Activated CD4-positive, CD25-positive, alpha-beta regulatory T cell treated with anti-CD3 and anti-CD28 coated beads, Interleukin-2, amount 50 U/mL, for 24 hours (primary cell): ENCODE measurements at regions not wholly inside any gene's neighbourhood (a gene's known extent, or its start where the extent isn't known, plus 50 kb on each side); places are given as distances from the start of the nearest gene placed in this dataset.

Experiments
- ATAC-seq, 2 donors: fragments of 150-1000 bp; cut with Tn5 transposase; one replicate each; pipeline ENCODE4 v1.10.0; 2021; ENCODE audit warnings: mild to moderate bottlenecking in 1 of 2, moderate library complexity in 1 of 2

- ATAC-seq: no peak
Measured at GRCh38 chr2:133774654-133775015, 206.4 kb upstream of the NCKAP5 start.

DNA sequence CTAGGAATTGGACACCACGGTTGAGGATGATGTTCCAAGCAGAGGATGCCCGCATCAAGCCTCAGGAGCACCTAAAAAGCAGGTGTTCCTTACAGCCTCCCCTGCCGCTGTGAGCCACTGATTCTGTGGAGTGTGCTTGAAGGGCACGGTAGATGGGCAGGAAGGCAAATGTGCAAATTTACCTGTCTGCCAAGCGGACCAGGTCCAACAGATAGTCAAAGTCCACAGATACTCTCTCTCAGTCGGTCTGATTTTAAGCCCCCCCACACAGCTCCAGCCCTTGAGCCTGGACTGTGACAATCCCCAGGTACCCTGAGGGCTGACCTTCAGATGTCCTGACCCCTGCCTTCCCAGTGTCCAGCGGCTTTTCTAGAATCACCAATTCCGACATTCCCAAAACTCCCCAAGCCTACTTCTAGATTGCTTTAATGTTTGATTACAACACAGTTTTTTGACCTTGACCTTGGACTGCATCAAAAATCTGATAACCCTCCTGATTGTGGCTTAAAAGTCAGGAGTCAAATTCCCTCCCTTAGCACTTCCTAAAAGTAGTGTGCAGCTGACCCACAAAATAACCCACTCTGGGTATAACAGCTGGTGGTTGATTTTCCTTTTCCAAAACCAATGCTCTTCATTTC is 208.8 kb upstream of the NCKAP5 start:
- ATAC-seq: no peak

DNA sequence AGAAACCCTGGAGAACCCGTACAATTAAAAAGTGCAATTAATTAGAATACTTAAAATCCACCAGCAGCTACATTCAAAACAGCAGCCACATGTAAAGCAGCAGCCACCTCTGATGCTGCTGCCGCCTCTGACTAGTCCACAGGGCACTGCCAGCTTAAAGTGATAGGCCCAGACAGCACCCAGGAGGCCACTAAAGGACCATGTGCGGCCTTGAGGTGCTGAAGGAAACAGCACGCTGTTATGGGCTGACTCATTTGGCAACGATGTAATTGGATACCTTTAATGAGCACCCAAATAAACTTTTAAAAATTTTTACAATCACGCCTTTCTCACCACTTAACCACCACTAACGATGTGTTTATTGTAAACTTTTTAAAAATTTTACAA is 209.3 kb upstream of the NCKAP5 start:
- ATAC-seq: no peak

DNA sequence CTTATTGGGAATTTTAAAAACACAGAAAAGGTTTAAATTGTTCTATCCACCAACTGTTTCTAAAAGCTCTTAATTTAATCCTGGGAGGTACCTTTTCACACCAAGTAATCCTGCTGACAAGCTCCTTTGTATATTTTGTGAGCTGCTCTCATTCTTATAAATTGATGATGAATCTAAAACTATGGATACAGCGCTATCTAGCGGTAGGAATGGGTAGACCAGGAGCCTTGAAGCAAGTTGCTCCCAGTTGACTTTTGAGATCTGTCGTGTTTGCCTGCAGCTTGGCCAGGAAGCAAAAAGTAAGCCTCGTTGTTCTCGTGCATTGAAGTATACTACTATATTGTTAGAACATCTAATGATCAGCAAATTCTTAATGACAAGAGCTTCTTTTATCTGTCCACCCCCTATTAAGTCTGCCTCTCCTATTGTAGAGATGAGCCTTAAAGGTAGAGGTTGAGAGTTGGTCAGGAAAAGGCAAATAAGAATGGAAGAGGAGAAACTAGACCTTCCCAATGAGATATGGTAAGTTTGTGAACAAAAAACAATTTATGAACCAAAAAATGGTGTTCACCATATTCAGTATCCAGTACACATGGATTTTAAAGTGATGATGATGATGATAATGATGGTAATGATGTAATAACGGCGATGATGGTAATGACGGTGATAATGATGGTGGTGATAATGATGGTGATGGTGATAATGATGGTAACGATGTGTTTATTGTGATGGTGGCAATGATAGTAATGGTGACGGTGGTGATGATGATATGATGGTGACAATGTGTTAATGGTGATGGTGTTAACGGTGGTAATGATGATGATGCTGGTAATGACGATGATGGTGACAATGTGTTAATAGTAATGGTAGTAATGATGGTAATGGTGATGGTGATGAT is 212.1 kb upstream of the NCKAP5 start:
- ATAC-seq: no peak

GRCh38 chr2:133780997-133781513 is 212.8 kb upstream of the NCKAP5 start:
- no peak for ATAC-seq

DNA sequence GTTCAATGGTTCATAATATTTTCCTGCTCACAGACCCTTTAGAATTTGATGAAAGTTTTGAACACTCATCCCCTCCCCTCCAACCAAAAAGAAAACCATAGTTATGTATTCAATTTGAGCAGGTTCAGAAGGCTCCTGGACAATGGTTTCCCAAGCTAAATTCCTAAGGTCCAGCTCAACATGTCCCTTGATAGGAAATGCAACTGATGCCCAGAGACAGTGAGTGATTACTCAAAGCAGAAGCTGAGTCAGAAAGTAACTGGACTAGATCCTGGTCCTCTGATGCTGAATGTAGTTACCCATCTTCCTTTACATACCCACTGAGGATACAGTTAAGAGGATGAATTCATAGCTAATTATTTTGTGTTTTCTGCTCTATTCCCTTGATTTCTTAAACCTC is 218.9 kb upstream of the NCKAP5 start:
- no peak for ATAC-seq

DNA sequence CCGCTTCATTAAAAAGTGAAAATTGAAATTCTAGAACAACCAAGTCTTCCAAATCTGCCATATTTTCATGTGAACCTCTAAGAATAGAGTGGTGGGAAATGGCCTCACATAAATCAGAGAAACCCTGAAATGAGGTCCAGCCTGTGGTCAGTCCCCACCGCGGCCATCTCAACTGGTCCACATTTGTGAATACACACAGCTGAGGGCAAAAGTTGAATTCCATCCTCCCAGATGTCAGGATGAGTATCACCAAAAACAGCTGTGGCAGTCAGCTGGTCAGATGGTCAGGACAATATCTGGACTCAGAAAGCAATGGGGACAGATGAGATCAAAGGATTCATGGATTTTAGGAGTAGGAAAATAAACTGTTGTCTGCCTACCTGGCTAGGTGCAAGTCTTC is 219.4 kb upstream of the NCKAP5 start:
- ATAC-seq: no peak

GRCh38 chr2:133788386-133788785 is 220.1 kb upstream of the NCKAP5 start:
- no peak for ATAC-seq

GRCh38 chr2:133789743-133790142 is 221.5 kb upstream of the NCKAP5 start:
- ATAC-seq: no peak

DNA sequence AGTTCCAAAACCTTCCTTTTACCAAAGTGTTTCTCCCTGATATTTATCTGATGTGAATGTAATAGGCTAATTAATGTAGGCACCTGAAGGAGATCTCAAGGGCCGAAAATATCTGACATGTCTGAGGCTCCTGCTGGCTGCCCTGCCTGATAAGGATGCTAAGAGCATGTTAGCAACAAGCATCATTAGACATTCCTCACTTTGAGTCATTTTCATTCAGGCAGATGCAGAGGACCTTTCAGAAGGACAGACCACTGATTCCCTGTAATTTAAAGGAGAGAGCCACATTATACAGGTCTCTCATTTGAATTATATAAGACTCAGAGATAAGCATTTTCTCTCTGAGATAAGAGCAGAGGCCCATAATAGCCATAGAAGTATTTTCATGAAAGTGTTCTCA is 222.4 kb upstream of the NCKAP5 start:
- no peak for ATAC-seq

DNA sequence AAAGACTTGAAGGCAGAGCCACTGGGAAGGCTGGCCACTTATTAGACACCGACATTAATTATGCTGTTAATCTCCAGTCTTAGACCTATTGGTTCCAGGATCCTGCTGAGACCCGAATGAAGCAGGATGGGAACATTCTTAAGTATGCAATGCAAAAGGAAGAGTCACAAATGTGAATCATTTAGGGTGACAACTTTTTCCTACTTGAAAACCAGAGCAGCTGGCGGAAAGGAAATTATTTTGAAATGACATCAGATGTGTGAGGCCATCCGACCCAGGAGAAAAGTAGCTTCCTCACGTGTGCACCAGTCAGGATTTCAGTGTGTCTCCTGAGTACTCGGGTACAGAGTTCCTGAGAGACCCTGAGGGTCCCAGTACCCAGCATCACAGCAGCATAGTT is 222.9 kb upstream of the NCKAP5 start:
- no peak for ATAC-seq

DNA sequence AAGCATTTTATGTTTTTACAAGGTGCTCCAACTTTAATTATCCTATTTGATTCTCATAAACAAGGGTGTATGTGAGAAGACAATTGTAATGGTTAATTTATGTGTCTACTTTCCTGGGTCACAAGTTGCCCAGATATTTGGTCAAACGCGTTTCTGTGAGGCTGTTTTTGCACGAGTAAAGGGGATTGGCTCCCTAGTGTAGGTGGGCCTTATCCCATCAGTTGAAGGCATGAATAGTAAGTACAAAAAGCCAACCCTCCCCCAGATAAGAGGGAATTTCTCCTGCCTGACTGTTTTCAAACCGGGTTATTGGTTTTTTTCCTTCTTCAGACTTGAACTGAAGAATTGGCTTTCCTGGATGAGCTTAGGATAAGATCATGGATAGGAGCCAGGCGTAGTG is 224.0 kb upstream of the NCKAP5 start:
- no peak for ATAC-seq

GRCh38 chr2:133794114-133794513 is 225.9 kb upstream of the NCKAP5 start:
- no peak for ATAC-seq

- no peak for ATAC-seq
Measured at GRCh38 chr2:133801946-133802345, 233.7 kb upstream of the NCKAP5 start.

GRCh38 chr2:133802409-133803039 is 234.3 kb upstream of the NCKAP5 start:
- no peak for ATAC-seq

DNA sequence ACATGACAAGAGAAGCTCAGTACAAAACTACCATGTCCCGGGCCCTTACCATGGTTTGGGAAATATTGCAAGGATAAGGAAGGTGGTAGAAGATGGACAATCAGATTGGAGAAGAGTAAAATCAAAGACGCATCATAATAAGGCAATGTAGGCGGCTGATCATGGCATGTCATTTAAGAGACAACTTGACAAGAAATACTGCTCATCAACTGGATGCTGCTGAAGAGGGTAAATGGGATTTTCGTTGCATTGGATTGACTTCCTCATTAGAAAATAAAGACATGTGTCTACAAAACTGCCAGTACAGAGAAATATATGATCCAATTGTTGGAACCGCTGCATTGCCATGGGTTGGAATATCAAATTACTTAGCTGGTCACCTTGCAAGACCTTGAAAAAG is 238.3 kb upstream of the NCKAP5 start:
- ATAC-seq: no peak

DNA sequence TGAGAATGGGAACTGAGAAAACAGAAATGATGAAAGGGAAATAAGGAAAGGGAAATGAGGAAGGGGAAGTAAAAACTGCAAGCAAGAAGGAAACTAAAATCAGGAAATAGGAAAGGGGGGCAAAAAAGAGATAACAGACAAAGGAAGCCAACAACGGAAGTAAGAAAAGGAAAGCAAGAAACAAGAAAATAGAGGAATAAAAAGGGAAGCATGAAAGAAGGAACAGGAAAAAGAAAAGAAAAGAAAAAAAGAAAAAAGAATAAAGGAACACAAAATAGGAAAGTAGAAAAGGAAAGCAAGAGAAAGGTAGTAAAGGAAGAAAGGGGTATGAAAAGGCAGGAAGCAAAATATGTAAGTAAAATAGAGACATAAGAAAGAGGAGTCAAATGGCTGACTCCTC is 241.2 kb upstream of the NCKAP5 start:
- no peak for ATAC-seq

GRCh38 chr2:133810559-133810958 is 242.3 kb upstream of the NCKAP5 start:
- ATAC-seq: no peak

DNA sequence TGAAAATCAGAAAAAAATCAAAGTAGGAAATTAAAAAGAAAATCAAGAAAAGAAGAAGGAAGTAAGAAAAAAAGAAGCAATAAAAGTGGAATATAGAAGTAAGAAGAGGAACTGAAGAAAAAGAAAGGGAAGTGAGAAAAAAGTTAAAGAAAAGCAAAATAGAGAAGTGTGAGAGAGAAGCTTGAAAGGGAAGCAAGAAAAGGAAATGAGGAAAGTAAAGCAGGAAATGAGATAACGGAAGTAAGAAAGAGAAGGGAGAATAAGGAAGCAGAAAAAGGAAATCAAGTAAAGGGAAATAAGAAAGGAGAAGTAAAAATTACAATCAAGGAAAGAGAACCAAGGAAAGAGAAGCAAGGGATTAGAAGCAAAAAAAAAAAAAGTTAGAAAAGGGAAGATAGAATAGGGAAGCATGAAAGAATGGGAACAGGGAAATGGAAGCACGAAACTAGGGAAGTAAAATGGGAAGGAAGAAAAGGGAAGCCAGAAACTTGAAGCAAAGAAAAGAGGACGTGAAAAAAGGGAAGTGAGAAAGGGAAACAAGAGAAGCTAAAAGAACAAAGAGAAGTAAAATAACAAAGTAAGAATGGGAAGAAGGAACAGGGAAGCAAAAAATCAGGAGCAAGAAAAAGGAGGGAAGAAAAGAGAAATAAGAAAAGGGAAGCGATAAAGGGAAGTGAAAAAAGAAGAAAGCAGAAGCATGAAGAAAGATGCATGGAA is 243.3 kb upstream of the NCKAP5 start:
- no peak for ATAC-seq

DNA sequence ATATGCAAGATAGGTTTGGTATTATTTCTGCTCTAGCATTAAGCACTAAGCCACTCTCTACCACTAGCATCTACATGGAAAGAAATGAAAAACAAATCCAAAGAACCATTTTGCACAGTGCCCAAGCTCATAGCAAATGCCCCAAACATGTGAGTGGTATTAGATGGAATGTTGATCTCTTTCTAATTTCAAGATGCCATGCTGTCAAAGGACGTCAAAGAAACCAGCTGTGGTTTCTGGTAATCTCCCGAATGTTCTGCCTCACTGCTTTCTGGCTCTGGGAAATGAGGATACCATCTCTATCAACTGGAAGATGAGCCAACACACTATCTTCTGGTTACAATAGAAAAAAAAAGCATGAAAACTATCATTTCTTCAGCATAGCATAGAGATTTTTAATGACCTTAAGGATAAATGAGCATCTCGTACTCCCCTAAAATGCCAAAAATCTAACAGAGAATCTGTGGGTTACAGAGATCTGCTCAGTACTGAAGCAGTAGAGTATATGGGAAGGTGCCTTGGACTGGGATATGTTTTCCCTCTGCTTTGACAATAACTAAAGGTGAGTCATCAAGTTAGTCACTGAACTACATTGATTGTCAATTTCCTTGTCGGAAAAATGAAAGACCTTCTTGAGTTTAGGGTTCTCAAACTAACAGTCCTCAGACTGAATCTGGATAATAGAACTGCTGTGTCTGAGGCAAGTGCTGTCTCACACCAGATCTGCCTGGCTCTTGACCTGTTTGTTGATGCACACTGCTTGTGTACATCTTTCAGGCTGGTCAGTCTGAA is 244.8 kb upstream of the NCKAP5 start:
- no peak for ATAC-seq

GRCh38 chr2:133814890-133815289 is 246.6 kb upstream of the NCKAP5 start:
- no peak for ATAC-seq

- no peak for ATAC-seq
Measured at GRCh38 chr2:133816037-133816436, 247.8 kb upstream of the NCKAP5 start.
